K562 (cell line): ENCODE measurements at regions not wholly inside any gene's neighbourhood (a gene's known extent, or its start where the extent isn't known, plus 50 kb on each side); places are given as distances from the start of the nearest gene placed in this dataset.

Experiments used
- ATF4 ChIP-seq: fragments of 450-650 bp; formaldehyde crosslinking; IDR thresholded peaks from 2 replicates; pipeline ENCODE4 v1.4.0; 2022; ENCODE audit warnings: mild to moderate bottlenecking, moderate library complexity
- CBX3 ChIP-seq, 2 experiments: IDR thresholded peaks; 1 replicate in 1 of 2; 2 replicates in 1 of 2; pipeline ENCODE4 v1.6.1; 2012; ENCODE audit warnings: inconsistent platforms in 2 of 2, low read length in 2 of 2, borderline replicate concordance in 1 of 2, control low read depth in 1 of 2
- DNMT1 ChIP-seq: fragments of 450-650 bp; IDR thresholded peaks from 2 replicates; pipeline ENCODE4 v1.6.1; 2016; ENCODE audit warnings: antibody characterized with exemption, mild to moderate bottlenecking
- HDGF ChIP-seq: fragments of 450-650 bp; IDR thresholded peaks from 2 replicates; pipeline ENCODE4 v1.6.1; 2016
- HES1 ChIP-seq: fragments of 450-650 bp; IDR thresholded peaks from 2 replicates; pipeline ENCODE4 v1.6.1; 2016; ENCODE audit warnings: low read depth, mild to moderate bottlenecking, moderate library complexity
- HSF4 ChIP-seq: fragments of 250-450 bp; sonication (Bioruptor Pico); IDR thresholded peaks from 2 replicates; pipeline ENCODE4 v2.1.2; 2022; ENCODE audit warnings: mild to moderate bottlenecking, moderate library complexity, borderline replicate concordance
- L3MBTL2 ChIP-seq: fragments of 450-650 bp; IDR thresholded peaks from 2 replicates; pipeline ENCODE4 v1.6.1; 2016; ENCODE audit warnings: mild to moderate bottlenecking, moderate library complexity
- MCM2 ChIP-seq: fragments of 450-650 bp; IDR thresholded peaks from 2 replicates; pipeline ENCODE4 v1.6.1; 2017; ENCODE audit warnings: low read depth, mild to moderate bottlenecking
- PTBP1 ChIP-seq: fragments of 200-400 bp; formaldehyde crosslinking; IDR thresholded peaks from 2 replicates; pipeline ENCODE4 v1.6.1; 2017; ENCODE audit warnings: low read depth, low read length
- RBM34 ChIP-seq: fragments of 200-400 bp; formaldehyde crosslinking; IDR thresholded peaks from 2 replicates; pipeline ENCODE4 v1.6.1; 2018; ENCODE audit warnings: low read length, borderline replicate concordance; ENCODE audit not compliant: insufficient read depth
- SMARCB1 ChIP-seq: IDR thresholded peaks from 2 replicates; pipeline ENCODE4 v1.6.1; 2011; ENCODE audit warnings: improper control_type of control experiment, low read depth; ENCODE audit not compliant: insufficient read length
- TRIM24 ChIP-seq, 2 experiments: fragments of 450-650 bp; IDR thresholded peaks; 2 replicates each; pipeline ENCODE4 v1.6.1; 2016
- ZBTB7A ChIP-seq: IDR thresholded peaks from 2 replicates; pipeline ENCODE4 v1.6.1; 2011; ENCODE audit warnings: low read depth, mild to moderate bottlenecking, low read length, moderate library complexity, borderline replicate concordance; ENCODE audit not compliant: control insufficient read depth
- ZBTB8A ChIP-seq: fragments of 450-650 bp; IDR thresholded peaks from 2 replicates; pipeline ENCODE4 v1.6.1; 2018; ENCODE audit warnings: mild to moderate bottlenecking, moderate library complexity; ENCODE audit not compliant: partially characterized antibody
- ZEB2 ChIP-seq: fragments of 450-650 bp; IDR thresholded peaks from 2 replicates; pipeline ENCODE4 v1.6.1; 2016
- TF ChIP-seq, protein P1 (sequence below): fragments of 250-450 bp; sonication (Bioruptor Pico); IDR thresholded peaks from 2 replicates; pipeline ENCODE4 v1.5.0; 2021; ENCODE audit warnings: mild to moderate bottlenecking, borderline replicate concordance
- TF ChIP-seq, protein P2 (sequence below): fragments of 450-650 bp; formaldehyde crosslinking; IDR thresholded peaks from 2 replicates; pipeline ENCODE4 v1.4.0; 2022; ENCODE audit warnings: missing genetic modification characterization
- TF ChIP-seq, protein P3 (sequence below): sonication (generic); formaldehyde crosslinking; IDR thresholded peaks from 2 replicates; pipeline ENCODE4 v1.4.0; 2020; ENCODE audit warnings: mild to moderate bottlenecking, missing genetic modification reagents
- TF ChIP-seq, protein P4 (sequence below): fragments of 250-450 bp; sonication (Bioruptor Pico); IDR thresholded peaks from 2 replicates; pipeline ENCODE4 v1.8.0; 2021; ENCODE audit warnings: borderline replicate concordance, mild to moderate bottlenecking, moderate library complexity; ENCODE audit not compliant: poor library complexity, severe bottlenecking
- TF ChIP-seq, protein P5 (sequence below): fragments of 450-650 bp; IDR thresholded peaks from 2 replicates; pipeline ENCODE4 v1.6.1; 2016; ENCODE audit warnings: borderline replicate concordance

GRCh38 chr2:144747571-144747970 lies 227.7 kb upstream of the ZEB2 start (continued):
- TF ChIP-seq HSF4 (CRISPR knock-in tag) (no peak), TRIM24 (IDR thresholded peaks at IDR 0.05) (peak in 1 of 2 experiments; percentile 46; a peak in 1 of 4 replicates), ZEB2 (no peak), CBX3 (IDR thresholded peaks at IDR 0.05; ENCODE audit: borderline replicate concordance in 1 of 2, low read length in 2 of 2) (peak; percentile 69 to 90), PTBP1 (no peak), HES1 (no peak), ATF4 (no peak), ZBTB7A (no peak), HDGF (no peak), ZBTB8A (no peak), DNMT1 (no peak), RBM34 (no peak), MCM2 (no peak), L3MBTL2 (no peak), SMARCB1 (no peak)
- TF ChIP-seq, protein P1, sequence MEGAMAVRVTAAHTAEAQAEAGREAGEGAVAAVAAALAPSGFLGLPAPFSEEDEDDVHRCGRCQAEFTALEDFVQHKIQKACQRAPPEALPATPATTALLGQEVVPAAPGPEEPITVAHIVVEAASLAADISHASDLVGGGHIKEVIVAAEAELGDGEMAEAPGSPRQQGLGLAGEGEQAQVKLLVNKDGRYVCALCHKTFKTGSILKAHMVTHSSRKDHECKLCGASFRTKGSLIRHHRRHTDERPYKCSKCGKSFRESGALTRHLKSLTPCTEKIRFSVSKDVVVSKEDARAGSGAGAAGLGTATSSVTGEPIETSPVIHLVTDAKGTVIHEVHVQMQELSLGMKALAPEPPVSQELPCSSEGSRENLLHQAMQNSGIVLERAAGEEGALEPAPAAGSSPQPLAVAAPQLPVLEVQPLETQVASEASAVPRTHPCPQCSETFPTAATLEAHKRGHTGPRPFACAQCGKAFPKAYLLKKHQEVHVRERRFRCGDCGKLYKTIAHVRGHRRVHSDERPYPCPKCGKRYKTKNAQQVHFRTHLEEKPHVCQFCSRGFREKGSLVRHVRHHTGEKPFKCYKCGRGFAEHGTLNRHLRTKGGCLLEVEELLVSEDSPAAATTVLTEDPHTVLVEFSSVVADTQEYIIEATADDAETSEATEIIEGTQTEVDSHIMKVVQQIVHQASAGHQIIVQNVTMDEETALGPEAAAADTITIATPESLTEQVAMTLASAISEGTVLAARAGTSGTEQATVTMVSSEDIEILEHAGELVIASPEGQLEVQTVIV (CRISPR knock-in tag) = no peak
- TF ChIP-seq, protein P2, sequence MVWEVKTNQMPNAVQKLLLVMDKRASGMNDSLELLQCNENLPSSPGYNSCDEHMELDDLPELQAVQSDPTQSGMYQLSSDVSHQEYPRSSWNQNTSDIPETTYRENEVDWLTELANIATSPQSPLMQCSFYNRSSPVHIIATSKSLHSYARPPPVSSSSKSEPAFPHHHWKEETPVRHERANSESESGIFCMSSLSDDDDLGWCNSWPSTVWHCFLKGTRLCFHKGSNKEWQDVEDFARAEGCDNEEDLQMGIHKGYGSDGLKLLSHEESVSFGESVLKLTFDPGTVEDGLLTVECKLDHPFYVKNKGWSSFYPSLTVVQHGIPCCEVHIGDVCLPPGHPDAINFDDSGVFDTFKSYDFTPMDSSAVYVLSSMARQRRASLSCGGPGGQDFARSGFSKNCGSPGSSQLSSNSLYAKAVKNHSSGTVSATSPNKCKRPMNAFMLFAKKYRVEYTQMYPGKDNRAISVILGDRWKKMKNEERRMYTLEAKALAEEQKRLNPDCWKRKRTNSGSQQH (CRISPR knock-in tag) = no peak
- TF ChIP-seq, protein P3, sequence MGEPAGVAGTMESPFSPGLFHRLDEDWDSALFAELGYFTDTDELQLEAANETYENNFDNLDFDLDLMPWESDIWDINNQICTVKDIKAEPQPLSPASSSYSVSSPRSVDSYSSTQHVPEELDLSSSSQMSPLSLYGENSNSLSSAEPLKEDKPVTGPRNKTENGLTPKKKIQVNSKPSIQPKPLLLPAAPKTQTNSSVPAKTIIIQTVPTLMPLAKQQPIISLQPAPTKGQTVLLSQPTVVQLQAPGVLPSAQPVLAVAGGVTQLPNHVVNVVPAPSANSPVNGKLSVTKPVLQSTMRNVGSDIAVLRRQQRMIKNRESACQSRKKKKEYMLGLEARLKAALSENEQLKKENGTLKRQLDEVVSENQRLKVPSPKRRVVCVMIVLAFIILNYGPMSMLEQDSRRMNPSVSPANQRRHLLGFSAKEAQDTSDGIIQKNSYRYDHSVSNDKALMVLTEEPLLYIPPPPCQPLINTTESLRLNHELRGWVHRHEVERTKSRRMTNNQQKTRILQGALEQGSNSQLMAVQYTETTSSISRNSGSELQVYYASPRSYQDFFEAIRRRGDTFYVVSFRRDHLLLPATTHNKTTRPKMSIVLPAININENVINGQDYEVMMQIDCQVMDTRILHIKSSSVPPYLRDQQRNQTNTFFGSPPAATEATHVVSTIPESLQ (CRISPR knock-in tag) = no peak
- TF ChIP-seq, protein P4, sequence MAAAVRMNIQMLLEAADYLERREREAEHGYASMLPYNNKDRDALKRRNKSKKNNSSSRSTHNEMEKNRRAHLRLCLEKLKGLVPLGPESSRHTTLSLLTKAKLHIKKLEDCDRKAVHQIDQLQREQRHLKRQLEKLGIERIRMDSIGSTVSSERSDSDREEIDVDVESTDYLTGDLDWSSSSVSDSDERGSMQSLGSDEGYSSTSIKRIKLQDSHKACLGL = no peak
- TF ChIP-seq, protein P5, sequence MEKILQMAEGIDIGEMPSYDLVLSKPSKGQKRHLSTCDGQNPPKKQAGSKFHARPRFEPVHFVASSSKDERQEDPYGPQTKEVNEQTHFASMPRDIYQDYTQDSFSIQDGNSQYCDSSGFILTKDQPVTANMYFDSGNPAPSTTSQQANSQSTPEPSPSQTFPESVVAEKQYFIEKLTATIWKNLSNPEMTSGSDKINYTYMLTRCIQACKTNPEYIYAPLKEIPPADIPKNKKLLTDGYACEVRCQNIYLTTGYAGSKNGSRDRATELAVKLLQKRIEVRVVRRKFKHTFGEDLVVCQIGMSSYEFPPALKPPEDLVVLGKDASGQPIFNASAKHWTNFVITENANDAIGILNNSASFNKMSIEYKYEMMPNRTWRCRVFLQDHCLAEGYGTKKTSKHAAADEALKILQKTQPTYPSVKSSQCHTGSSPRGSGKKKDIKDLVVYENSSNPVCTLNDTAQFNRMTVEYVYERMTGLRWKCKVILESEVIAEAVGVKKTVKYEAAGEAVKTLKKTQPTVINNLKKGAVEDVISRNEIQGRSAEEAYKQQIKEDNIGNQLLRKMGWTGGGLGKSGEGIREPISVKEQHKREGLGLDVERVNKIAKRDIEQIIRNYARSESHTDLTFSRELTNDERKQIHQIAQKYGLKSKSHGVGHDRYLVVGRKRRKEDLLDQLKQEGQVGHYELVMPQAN = no peak
